T-helper 1 cell treated with Interleukin-12 subunit alpha and Interleukin-12 subunit beta and Interleukin-4 antibody, amounts not matched to agents 30 μg/mL and 1 μg/mL, for 36 hours (primary cell): ENCODE measurements at regions not wholly inside any gene's neighbourhood (a gene's known extent, or its start where the extent isn't known, plus 50 kb on each side); places are given as distances from the start of the nearest gene placed in this dataset.

ENCODE experiments used
- H3K27ac Mint-ChIP-seq: one replicate; pipeline ENCODE4 v1.8.0; 2021; ENCODE audit warnings: mild to moderate bottlenecking, mixed read lengths
- H3K27me3 Mint-ChIP-seq: one replicate; pipeline ENCODE4 v1.8.0; 2021; ENCODE audit warnings: low read depth, mixed read lengths
- H3K36me3 Mint-ChIP-seq: one replicate; pipeline ENCODE4 v1.8.0; 2021; ENCODE audit warnings: low read depth, mixed read lengths
- H3K4me1 Mint-ChIP-seq: one replicate; pipeline ENCODE4 v1.8.0; 2021; ENCODE audit warnings: low read depth, mixed read lengths
- H3K4me3 Mint-ChIP-seq: one replicate; pipeline ENCODE4 v1.8.0; 2021; ENCODE audit warnings: mild to moderate bottlenecking, moderate library complexity, mixed read lengths
- H3K9me3 Mint-ChIP-seq: one replicate; pipeline ENCODE4 v1.8.0; 2021; ENCODE audit warnings: mixed read lengths

DNA sequence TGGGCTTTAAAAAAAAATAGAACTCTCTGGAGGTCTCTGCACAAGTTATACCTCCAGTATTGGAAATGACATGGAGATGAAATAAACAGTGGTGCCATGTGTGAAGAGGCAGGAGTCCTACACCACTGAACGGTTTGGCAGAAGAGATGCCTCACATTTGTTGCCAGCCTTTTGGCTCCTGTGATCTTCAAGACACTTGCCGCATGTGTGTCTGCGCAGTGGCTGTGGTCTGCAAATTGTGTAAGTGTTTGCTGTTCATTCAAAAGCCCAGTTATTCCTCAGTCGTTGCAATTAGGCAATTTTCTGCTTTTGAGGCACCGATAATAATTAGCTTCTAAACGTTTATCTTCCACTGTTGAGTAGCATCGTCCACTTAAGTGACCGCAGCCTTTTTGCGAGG, 319.1 kb downstream of the BRD1 start:
- Mint-ChIP-seq H3K36me3 (no peaks in the 10 kb centered on the region), H3K27ac (no peak overlapping the region), H3K4me1 (no peaks in the 10 kb centered on the region), H3K4me3 (no peak overlapping the region), H3K9me3 (peaks cover 29% of the 10 kb centered on the region), H3K27me3 (no peaks in the 10 kb centered on the region)

DNA sequence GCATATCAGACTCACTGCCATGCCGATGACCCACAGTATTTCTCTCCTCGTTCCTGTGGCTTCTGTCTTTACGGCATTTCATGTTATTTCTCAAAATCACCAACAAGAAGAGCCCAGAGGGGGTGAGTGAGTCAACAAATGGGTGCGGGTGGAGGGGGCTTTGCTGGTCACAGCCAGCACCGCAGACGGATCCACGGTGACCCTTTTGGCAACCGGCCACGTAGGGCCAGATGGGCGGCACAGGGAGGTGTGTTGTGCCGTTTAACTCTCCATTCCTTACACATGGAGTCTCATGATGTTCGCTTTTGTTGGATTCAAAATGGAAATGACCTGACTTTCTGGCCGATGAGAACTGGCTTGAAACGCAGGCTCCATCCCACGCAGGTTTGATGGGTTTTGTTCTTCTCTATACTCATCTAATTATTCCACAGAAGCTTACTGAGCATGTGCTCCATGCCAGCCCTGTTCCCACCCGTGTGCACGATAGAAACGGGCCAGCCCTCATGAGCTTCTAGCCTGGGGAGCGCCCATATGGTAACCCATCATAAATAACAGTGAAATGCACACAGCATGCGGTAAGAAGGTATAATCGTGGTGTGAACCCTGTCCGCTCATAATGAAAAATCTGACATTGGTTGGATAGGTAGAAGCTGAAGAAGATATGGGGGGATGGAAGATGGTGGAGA, 319.9 kb downstream of the BRD1 start:
- no peak overlapping the region for H3K4me3 Mint-ChIP-seq

DNA sequence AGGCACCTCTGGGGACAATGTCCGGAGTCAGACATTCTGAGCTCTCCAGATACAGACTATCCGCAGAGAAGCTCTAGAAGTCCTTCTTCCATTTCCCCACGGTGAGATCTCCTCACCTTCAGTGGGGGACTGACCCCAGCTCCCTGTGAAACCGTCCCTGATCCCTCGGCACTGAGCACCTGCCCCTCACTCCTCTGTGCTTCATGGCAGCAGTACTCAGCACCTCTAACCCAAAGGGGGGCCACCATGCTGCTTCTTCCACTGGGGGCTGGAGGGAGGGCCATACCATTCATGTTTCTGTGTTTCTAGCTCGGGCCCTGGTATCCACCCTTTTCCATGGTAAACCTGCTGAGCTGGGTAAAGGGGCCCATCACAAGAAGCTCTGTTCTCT, 321.7 kb downstream of the BRD1 start:
- Mint-ChIP-seq H3K4me3 (no peak overlapping the region), H3K27ac (no peak overlapping the region), H3K36me3 (no peaks in the 10 kb centered on the region), H3K4me1 (peaks cover 2% of the 10 kb centered on the region), H3K27me3 (no peaks in the 10 kb centered on the region), H3K9me3 (peaks cover 20% of the 10 kb centered on the region)

More for the DNA sequence above, 319.9 kb downstream of the BRD1 start:
- peaks cover 2% of the 10 kb centered on the region for H3K4me1 Mint-ChIP-seq
- peaks cover 28% of the 10 kb centered on the region for H3K9me3 Mint-ChIP-seq
- H3K27me3 Mint-ChIP-seq: no peaks in the 10 kb centered on the region
- H3K27ac Mint-ChIP-seq: no peak overlapping the region
- H3K36me3 Mint-ChIP-seq: no peaks in the 10 kb centered on the region

DNA sequence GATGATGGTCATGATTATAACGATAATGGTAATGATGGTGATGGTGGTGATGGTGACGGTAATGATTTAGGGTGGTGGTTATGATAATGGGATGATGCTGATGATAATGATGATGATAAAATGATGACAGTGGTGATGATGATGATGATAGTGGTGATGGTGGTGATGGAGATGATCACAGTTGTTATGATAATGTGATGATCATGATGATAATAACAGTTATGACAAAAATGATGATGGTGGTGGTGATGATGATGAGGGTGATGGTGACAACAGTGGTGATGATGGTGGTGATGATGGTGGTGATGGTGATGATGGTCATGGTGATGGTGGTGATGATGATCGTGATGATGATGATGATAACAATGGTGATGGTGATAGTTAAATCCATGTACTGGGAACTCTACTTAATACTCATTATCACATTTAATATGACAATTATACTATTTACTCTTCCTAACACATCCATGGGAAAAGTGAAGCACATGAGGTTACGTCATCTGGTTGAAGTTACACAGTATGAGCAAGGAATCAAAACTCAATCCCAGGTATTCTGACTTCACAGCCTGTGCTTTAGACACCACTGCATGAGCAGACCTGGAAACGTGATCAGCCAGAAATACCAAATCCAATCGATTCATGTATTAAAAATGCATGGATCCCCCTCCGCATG, 322.2 kb downstream of the BRD1 start:
- no peaks in the 10 kb centered on the region for H3K27me3 Mint-ChIP-seq
- H3K27ac Mint-ChIP-seq: no peak overlapping the region
- H3K9me3 Mint-ChIP-seq: peaks cover 14% of the 10 kb centered on the region
- H3K36me3 Mint-ChIP-seq: no peaks in the 10 kb centered on the region
- H3K4me1 Mint-ChIP-seq: peaks cover 2% of the 10 kb centered on the region
- H3K4me3 Mint-ChIP-seq: no peak overlapping the region

DNA sequence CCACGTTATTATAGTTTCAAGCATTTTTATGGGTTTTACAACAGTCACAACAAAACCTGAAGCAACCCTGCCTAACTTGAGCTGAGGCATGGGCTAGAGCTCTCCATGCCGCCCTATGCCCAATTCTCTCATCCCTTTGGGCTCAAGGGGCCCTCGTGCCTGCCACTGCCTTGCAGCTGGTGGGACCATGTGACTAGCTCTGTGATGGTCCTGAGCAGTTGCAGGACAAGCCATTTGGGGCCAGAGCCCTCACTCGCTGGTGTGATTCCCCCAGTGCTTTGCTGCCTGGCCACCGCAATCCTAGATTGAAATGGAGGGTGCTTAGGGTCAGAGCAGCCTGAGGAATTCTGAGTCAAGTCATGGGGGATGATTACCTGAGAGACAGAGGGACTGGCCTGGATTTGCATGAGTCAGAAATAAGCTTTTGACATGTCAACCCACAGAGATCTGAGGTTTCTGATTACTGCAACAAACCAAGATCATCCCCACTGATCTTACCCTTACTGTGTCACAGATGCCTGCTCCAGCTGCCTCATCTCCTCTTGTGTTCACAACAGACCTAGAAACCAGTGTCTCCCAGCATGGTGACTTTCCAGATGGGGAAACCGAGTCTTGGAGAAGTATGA, 323.7 kb downstream of the BRD1 start:
- H3K36me3 Mint-ChIP-seq: no peaks in the 10 kb centered on the region
- H3K4me3 Mint-ChIP-seq: no peak overlapping the region
- no peaks in the 10 kb centered on the region for H3K27me3 Mint-ChIP-seq
- peaks cover 2% of the 10 kb centered on the region for H3K4me1 Mint-ChIP-seq
- H3K9me3 Mint-ChIP-seq: peaks cover 3% of the 10 kb centered on the region
- no peak overlapping the region for H3K27ac Mint-ChIP-seq

DNA sequence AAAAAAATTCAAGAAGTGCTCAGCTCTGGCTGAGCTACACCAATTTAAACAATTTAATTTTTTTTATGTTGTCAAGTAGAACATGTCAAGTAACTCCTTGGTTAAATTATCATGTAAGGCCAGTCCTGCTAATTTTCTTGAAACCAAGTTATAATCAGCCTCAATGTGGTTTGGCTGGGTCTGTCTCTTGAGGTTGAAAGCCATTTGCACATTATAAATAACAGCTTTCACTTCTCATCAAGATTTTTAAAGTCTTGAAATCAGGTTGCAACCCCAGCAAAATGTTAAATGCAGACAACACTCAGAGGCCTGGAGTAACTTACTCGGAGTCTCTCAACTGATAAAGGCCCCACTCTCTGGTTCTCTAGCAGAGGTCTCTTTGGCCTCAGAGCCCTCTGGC, 324.4 kb downstream of the BRD1 start:
- Mint-ChIP-seq H3K27me3 (no peaks in the 10 kb centered on the region), H3K27ac (no peak overlapping the region), H3K4me3 (no peak overlapping the region), H3K9me3 (peaks cover 3% of the 10 kb centered on the region), H3K4me1 (peaks cover 2% of the 10 kb centered on the region), H3K36me3 (no peaks in the 10 kb centered on the region)

DNA sequence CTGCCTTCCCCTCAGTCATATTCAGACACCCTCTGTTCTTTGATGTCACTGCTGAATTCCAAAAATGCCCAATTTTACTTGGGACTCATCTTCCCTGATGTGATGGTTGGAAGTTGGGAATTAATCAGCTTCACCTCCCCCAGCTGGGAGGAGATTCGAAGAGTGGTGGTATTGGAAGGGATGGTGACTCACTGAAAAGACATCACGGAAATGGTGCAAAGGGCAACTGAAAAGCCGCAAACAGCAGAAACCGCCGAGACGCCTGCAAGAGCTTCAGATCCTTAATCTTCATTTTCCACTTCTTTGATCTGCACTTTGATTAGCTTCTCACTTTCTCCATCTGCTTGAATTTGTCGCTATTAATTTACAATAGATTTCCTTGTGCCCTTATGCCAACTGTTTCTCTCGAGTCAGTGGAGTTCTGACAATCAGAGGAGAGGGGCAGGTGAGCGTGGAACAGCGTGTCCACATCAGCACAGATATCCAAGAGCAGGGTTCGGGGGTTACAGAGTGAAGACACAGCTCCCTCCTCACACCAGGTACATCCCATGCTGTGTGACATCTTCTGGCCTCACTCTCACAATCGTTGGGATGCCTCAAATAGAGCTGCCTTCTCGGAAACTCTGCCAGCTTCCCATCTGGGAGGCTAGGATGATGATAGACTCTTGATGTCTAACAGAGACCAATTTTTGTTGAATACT, 325.4 kb downstream of the BRD1 start:
- no peak overlapping the region for H3K27ac Mint-ChIP-seq
- peaks cover 2% of the 10 kb centered on the region for H3K4me1 Mint-ChIP-seq
- no peak overlapping the region for H3K4me3 Mint-ChIP-seq
- no peaks in the 10 kb centered on the region for H3K9me3 Mint-ChIP-seq
- no peaks in the 10 kb centered on the region for H3K27me3 Mint-ChIP-seq
- no peaks in the 10 kb centered on the region for H3K36me3 Mint-ChIP-seq

DNA sequence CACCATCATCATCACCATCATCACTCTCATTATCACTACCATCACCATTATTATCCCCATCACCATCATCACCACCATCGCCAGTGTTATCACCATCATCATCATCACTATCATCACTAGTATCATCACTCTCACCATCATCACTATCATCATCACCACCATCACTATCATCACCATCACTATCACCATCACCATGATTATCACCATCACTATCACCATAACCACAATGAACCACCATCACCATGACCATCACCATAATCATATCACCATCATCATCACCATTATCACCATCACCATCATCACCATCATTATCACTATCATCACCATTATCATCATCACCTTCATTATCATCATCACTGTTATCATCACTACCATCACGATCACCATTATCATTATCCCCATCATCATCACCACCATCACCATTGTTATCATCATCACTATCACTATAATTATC, 326.7 kb downstream of the BRD1 start:
- Mint-ChIP-seq H3K4me3 (no peak overlapping the region), H3K27me3 (no peaks in the 10 kb centered on the region), H3K9me3 (no peaks in the 10 kb centered on the region), H3K4me1 (peaks cover 2% of the 10 kb centered on the region), H3K36me3 (no peaks in the 10 kb centered on the region), H3K27ac (no peak overlapping the region)

DNA sequence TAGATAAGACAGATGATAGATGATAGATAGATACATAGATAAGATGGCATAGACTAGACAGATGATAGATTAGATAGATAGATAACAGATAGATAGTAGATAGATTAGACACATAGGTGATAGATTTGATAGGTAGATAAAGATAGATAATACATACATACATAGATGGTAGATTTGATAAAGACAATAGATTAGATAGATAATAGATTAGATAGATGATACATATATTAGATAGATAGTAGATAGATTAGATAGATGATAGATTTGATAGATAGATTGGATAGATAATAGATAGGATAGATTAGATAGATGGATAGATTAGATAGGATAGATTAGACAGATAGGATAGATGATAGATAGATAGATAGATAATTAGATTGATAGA, 327.6 kb downstream of the BRD1 start:
- no peaks in the 10 kb centered on the region for H3K9me3 Mint-ChIP-seq
- no peaks in the 10 kb centered on the region for H3K36me3 Mint-ChIP-seq
- H3K4me1 Mint-ChIP-seq: peaks cover 2% of the 10 kb centered on the region
- no peak overlapping the region for H3K27ac Mint-ChIP-seq
- no peaks in the 10 kb centered on the region for H3K27me3 Mint-ChIP-seq
- H3K4me3 Mint-ChIP-seq: no peak overlapping the region

DNA sequence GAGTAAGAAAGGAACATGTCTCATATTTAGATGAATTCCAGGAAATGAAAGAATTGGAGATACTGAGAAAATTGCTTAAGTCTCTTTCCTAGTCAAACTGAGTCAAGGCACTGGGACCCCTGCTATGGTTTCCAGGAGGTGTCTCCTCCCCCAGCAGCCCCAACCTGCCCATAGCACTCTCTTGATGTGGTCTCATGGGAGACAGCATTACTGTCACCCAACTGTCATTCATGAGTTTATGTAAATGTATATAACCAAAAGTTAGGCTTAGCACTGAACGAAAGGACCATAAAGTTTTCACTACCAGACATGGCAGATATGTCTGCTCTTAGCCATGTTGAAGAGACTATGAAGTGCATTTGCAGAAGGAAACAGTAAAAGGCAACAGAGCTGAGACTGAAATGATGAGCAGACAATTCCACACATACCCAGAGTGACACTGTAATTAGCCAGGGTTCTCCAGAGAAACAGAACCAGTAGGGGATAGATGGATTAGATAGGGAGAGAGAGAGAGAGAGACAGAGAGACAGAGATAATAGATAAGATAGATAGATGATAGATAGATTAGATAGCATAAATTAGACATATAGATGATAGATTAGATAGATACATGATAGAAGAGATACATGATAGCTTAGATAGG, 328.1 kb downstream of the BRD1 start:
- Mint-ChIP-seq H3K27ac (no peak overlapping the region), H3K9me3 (no peaks in the 10 kb centered on the region), H3K4me3 (no peak overlapping the region), H3K36me3 (no peaks in the 10 kb centered on the region), H3K27me3 (no peaks in the 10 kb centered on the region), H3K4me1 (peaks cover 2% of the 10 kb centered on the region)

DNA sequence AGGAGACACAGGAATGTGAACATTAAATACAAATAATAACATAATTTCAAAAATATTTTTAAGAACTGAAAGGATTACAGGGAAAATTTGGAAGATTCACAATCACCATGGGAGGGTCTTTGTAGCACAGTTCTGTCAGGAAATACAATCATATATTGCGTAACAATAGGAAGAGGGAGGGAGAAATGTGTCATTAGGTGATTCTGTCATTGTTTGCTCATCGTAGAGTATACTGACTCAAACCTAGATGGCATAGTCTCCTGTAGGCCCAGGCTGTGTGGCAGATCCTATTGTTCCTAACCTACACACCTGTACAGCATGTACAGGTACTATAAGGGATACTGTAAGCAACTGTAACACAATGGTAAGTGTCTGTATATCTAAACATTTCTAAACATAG, 330.4 kb downstream of the BRD1 start:
- no peaks in the 10 kb centered on the region for H3K9me3 Mint-ChIP-seq
- no peak overlapping the region for H3K27ac Mint-ChIP-seq
- no peaks in the 10 kb centered on the region for H3K27me3 Mint-ChIP-seq
- no peak overlapping the region for H3K4me3 Mint-ChIP-seq
- H3K4me1 Mint-ChIP-seq: no peaks in the 10 kb centered on the region
- no peaks in the 10 kb centered on the region for H3K36me3 Mint-ChIP-seq

DNA sequence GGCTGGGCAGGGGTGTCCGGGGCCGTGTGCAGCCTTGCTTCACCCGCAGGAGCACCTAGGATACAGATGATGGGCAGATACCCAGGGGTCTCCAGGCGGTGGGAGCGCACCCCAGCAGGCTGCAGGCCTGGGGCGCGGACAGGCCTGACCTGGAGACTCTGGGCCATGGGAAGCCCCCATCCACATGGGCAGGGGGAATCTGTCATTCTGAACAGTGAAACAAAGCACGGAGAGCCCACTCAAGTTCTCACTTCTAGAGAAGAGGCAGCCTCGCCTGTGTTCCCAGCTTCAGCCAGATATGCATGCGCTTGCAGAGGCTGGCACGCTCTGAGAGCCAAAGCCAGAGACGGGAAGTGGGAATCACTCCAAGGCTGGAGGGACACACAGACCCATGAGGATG, 333.1 kb downstream of the BRD1 start:
- Mint-ChIP-seq H3K4me1 (no peaks in the 10 kb centered on the region), H3K27ac (no peak overlapping the region), H3K27me3 (no peaks in the 10 kb centered on the region), H3K4me3 (no peak overlapping the region), H3K9me3 (no peaks in the 10 kb centered on the region), H3K36me3 (no peaks in the 10 kb centered on the region)

DNA sequence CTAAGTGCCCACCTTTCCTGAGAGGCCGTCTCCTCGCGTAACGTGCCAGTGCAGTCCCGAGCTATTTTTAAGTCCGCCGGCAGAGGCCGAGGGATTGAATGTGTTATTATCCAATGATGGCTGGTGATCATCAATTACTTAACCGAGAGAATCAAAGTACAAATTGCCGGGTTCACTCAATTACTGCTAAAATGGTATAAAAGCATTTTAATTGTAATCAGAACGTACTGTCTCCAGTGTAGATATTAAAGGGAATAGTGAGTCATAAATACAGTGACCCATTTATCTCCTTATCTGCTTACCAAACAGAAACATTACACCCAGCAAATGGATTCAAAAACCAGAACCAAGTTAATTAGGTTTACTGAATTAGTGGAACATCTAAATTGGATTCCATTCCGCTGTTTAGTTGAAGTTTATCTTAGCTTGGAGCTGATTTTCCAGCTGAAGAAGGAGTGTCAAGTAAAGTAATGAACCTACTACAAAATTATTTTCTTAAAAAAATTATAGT, 334.9 kb downstream of the BRD1 start:
- no peak overlapping the region for H3K27ac Mint-ChIP-seq
- no peaks in the 10 kb centered on the region for H3K36me3 Mint-ChIP-seq
- no peaks in the 10 kb centered on the region for H3K9me3 Mint-ChIP-seq
- H3K27me3 Mint-ChIP-seq: no peaks in the 10 kb centered on the region
- no peaks in the 10 kb centered on the region for H3K4me1 Mint-ChIP-seq
- no peak overlapping the region for H3K4me3 Mint-ChIP-seq

DNA sequence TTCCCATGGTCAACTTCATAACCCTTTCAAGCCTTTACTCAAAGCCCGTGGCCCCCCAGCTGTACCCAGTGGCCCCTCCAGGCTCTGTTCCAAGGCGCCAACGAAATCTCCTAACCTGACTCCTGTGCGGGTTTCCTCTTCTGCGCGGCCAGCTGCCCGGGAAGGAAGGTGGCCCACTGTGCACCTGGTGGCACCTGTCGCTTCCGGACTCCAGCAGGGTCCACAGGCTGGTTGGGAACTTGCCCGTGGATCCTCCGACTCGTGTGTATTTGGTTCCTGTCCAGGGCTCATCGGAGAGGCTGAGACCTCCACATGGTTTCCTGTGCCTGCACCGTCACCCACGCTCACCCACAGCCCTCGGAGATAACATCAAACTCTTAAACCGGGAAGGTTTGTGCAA, 335.4 kb downstream of the BRD1 start:
- Mint-ChIP-seq H3K4me1 (no peaks in the 10 kb centered on the region), H3K27ac (no peak overlapping the region), H3K4me3 (no peak overlapping the region), H3K9me3 (no peaks in the 10 kb centered on the region), H3K27me3 (no peaks in the 10 kb centered on the region), H3K36me3 (no peaks in the 10 kb centered on the region)
